Gastroesophageal sphincter (tissue), 4 donors: ENCODE measurements at regions not wholly inside any gene's neighbourhood (a gene's known extent, or its start where the extent isn't known, plus 50 kb on each side); places are given as distances from the start of the nearest gene placed in this dataset.

ENCODE experiments used
- ATAC-seq: fragments of 150-250 bp; one replicate; pipeline ENCODE4 v1.9.1; 2016; ENCODE audit warnings: mild to moderate bottlenecking, moderate library complexity
- H3K27ac ChIP-seq, 4 donors: fragments of 200-600 bp; sonication (generic) in 3 of 4; 1 replicate in 3 of 4; 2 replicates in 1 of 4; pipeline ENCODE4 v1.5.1; 2016 to 2019
- H3K27me3 ChIP-seq: fragments of 200-600 bp; sonication (generic); one replicate; pipeline ENCODE4 v1.5.1; 2019
- H3K36me3 ChIP-seq, 2 donors: fragments of 200-600 bp; sonication (generic); one replicate each; pipeline ENCODE4 v1.5.1; 2019; ENCODE audit warnings: control low read depth in 1 of 2
- H3K4me1 ChIP-seq, 3 donors: fragments of 200-600 bp; sonication (generic); 1 replicate in 2 of 3; 2 replicates in 1 of 3; pipeline ENCODE4 v1.5.1; 2016 to 2019; ENCODE audit warnings: control low read depth in 2 of 3
- H3K4me3 ChIP-seq, 2 donors: fragments of 200-600 bp; sonication (generic); one replicate each; pipeline ENCODE4 v1.5.1; 2019; ENCODE audit warnings: mild to moderate bottlenecking in 1 of 2, moderate library complexity in 1 of 2
- H3K9me3 ChIP-seq, 3 donors: fragments of 200-600 bp; sonication (generic); one replicate each; pipeline ENCODE4 v1.5.1; 2017 to 2019; ENCODE audit warnings: control low read depth in 2 of 3
- EP300 ChIP-seq: sonication (generic); formaldehyde crosslinking; IDR thresholded peaks from one replicate; pipeline ENCODE4 v1.6.1; 2017; ENCODE audit warnings: antibody characterized with exemption, mild to moderate bottlenecking
- POLR2A ChIP-seq, 2 donors: fragments of 450-650 bp; IDR thresholded peaks; one replicate each; pipeline ENCODE4 v1.6.1; 2017; ENCODE audit warnings: antibody characterized with exemption in 2 of 2, mild to moderate bottlenecking in 2 of 2, moderate library complexity in 1 of 2
- POLR2AphosphoS5 ChIP-seq: sonication (generic); formaldehyde crosslinking; IDR thresholded peaks from one replicate; pipeline ENCODE4 v1.6.1; 2017; ENCODE audit warnings: antibody characterized with exemption
- WGBS, 2 donors: methylation state at CpG; one replicate each; pipeline ENCODE4 v1.1.5; 2018; ENCODE audit warnings: low coverage in 1 of 2; 5-methylcytosine and 5-hydroxymethylcytosine counted together
- TF ChIP-seq, protein P1 (sequence below), 4 experiments: fragments of 200-600 bp in 2 of 4; fragments of 450-650 bp in 2 of 4; sonication (generic) in 1 of 4; IDR thresholded peaks; one replicate each; pipeline ENCODE4 v1.5.1; 2017 to 2019; ENCODE audit warnings: antibody characterized with exemption in 4 of 4, mild to moderate bottlenecking in 2 of 4, moderate library complexity in 2 of 4

DNA sequence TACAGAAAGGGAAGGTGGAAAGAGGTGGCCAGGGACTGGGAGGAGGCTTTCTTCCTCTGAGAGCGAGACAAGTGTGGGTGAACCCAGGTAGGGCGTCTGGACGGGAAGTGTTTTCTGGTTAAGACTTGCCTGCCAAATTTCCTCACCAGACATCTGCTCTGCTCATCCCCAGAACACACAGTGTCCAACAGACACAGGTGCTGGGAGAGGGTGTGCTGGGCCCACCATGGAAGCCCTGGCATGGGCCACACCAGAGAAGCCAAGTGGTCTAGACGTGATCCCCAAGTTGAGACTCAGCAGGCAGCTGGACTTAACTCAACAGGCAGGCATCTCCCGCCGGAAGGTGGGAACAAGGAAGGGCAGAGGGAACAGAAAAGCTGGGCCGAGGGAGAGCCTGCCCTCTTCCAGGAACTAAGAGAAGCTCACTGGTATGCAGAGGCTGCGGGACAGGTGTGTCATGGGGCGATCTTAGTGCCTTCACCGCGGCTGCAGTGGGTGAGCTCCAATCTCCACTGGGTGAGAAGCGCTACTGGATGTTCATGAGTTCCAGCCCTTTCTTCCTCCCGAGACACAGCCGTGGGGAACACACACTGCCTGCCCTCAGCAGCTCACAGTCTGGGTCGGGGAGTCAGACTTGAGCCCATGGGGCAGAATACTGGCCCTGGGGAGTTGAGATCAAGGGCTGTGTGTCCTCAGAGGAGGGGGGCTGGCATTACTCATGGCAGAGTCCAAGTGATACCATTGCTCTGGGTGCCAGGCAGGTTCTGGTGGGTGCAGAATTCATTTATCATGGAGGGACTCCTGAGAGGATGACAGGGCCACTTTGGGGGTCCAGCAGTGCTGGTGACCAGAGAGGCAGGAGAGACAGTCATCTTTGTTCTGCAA is 110.2 kb downstream of the CPZ start:
- ATAC-seq = no peak
- Histone ChIP-seq H3K4me3 (no peak overlapping the region), H3K9me3 (peaks cover 0 to 7% (median 0%) of the 10 kb centered on the region in 3 donors), H3K4me1 (no peaks in the 10 kb centered on the region), H3K36me3 (no peaks in the 10 kb centered on the region), H3K27me3 (peaks cover 92% of the 10 kb centered on the region), H3K27ac (no peak overlapping the region)
- 64 to 71% methylated on average over 8 to 9 of the region's 15 CpGs for WGBS, 2 donors
- TF ChIP-seq EP300 (no peak), POLR2AphosphoS5 (no peak), POLR2A (IDR thresholded peaks at IDR 0.05) (no peak)
- TF ChIP-seq, protein P1, sequence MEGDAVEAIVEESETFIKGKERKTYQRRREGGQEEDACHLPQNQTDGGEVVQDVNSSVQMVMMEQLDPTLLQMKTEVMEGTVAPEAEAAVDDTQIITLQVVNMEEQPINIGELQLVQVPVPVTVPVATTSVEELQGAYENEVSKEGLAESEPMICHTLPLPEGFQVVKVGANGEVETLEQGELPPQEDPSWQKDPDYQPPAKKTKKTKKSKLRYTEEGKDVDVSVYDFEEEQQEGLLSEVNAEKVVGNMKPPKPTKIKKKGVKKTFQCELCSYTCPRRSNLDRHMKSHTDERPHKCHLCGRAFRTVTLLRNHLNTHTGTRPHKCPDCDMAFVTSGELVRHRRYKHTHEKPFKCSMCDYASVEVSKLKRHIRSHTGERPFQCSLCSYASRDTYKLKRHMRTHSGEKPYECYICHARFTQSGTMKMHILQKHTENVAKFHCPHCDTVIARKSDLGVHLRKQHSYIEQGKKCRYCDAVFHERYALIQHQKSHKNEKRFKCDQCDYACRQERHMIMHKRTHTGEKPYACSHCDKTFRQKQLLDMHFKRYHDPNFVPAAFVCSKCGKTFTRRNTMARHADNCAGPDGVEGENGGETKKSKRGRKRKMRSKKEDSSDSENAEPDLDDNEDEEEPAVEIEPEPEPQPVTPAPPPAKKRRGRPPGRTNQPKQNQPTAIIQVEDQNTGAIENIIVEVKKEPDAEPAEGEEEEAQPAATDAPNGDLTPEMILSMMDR (IDR thresholded peaks at IDR 0.05) = no peak

GRCh38 chr4:8702020-8702495 is 109.5 kb downstream of the CPZ start:
- TF ChIP-seq POLR2A (IDR thresholded peaks at IDR 0.05) (no peak), POLR2AphosphoS5 (no peak), EP300 (no peak)
- TF ChIP-seq, protein P1 (IDR thresholded peaks at IDR 0.05) = no peak
- no peak overlapping the region for H3K27ac ChIP-seq
- peaks cover 0 to 14% (median 0%) of the 10 kb centered on the region in 3 donors for H3K9me3 ChIP-seq
- 40 to 44% methylated on average over 2 to 4 of the region's 10 CpGs for WGBS, 2 donors
- no peak for ATAC-seq
- H3K27me3 ChIP-seq = peaks cover 98% of the 10 kb centered on the region
- H3K4me3 ChIP-seq = no peak overlapping the region
- H3K36me3 ChIP-seq = no peaks in the 10 kb centered on the region
- H3K4me1 ChIP-seq = no peaks in the 10 kb centered on the region

- Histone ChIP-seq H3K4me1 (no peaks in the 10 kb centered on the region), H3K9me3 (peaks cover 0 to 20% (median 0%) of the 10 kb centered on the region in 3 donors), H3K4me3 (no peak overlapping the region), H3K27me3 (peaks cover 98% of the 10 kb centered on the region), H3K27ac (no peak overlapping the region), H3K36me3 (no peaks in the 10 kb centered on the region)
- WGBS, 2 donors = 63% methylated on average over 10 of the region's 22 CpGs; no CpG with 5 or more reads in 1 of the 2 donors
- TF ChIP-seq POLR2AphosphoS5 (no peak), EP300 (no peak), POLR2A (IDR thresholded peaks at IDR 0.05) (no peak)
- TF ChIP-seq, protein P1 (IDR thresholded peaks at IDR 0.05) = no peak
- ATAC-seq = no peak
Observed at GRCh38 chr4:8701126-8702019, 108.8 kb downstream of the CPZ start.

- no peak for ATAC-seq
- H3K4me3 ChIP-seq = peak overlapping the region in 1 of 2 donors; percentile 4
- H3K27me3 ChIP-seq = peaks cover 98% of the 10 kb centered on the region
- no peak overlapping the region for H3K27ac ChIP-seq
- no peaks in the 10 kb centered on the region for H3K4me1 ChIP-seq
- peaks cover 0 to 20% (median 0%) of the 10 kb centered on the region in 3 donors for H3K9me3 ChIP-seq
- WGBS, 2 donors = 9% methylated on average over 4 to 7 of the region's 17 CpGs
- no peak for TF ChIP-seq EP300
- TF ChIP-seq POLR2AphosphoS5 = no peak
- no peaks in the 10 kb centered on the region for H3K36me3 ChIP-seq
Observed at GRCh38 chr4:8700531-8700930, 108.0 kb downstream of the CPZ start.

- ATAC-seq = no peak
- no peak overlapping the region for H3K4me3 ChIP-seq
Observed at GRCh38 chr4:8699479-8700145, 107.0 kb downstream of the CPZ start.

More at GRCh38 chr4:8699479-8700145, 107.0 kb downstream of the CPZ start:
- Histone ChIP-seq H3K9me3 (peaks cover 0 to 20% (median 0%) of the 10 kb centered on the region in 3 donors), H3K4me1 (no peaks in the 10 kb centered on the region), H3K36me3 (no peaks in the 10 kb centered on the region), H3K27me3 (peaks cover 98% of the 10 kb centered on the region), H3K27ac (no peak overlapping the region)
- TF ChIP-seq, protein P1 (IDR thresholded peaks at IDR 0.05) = no peak
- TF ChIP-seq EP300 (no peak), POLR2AphosphoS5 (no peak), POLR2A (IDR thresholded peaks at IDR 0.05) (no peak)
- WGBS, 2 donors = 53 to 97% methylated on average over 3 to 6 of the region's 24 CpGs
